Lung (tissue), 11 donors: ENCODE measurements at regions not wholly inside any gene's neighbourhood (a gene's known extent, or its start where the extent isn't known, plus 50 kb on each side); places are given as distances from the start of the nearest gene placed in this dataset.

ENCODE experiments used
- ATAC-seq: fragments of 200-7000 bp; cut with Tn5 transposase; one replicate; pipeline ENCODE4 v1.9.1; 2020; ENCODE audit warnings: moderate number of reproducible peaks; ENCODE audit not compliant: insufficient read depth, low FRiP score
- DNase-seq, 3 donors: peaks; one replicate each; pipeline ENCODE4 v3.0.0-alpha.2; 2013 to 2017
- H3K27ac ChIP-seq, 2 donors: one replicate each; pipeline ENCODE4 v1.5.1; 2013; ENCODE audit warnings: mild to moderate bottlenecking in 2 of 2, moderate library complexity in 2 of 2, control low read depth in 1 of 2, inconsistent platforms in 1 of 2, low read depth in 1 of 2, low read length in 1 of 2
- H3K27me3 ChIP-seq, 3 donors: one replicate each; pipeline ENCODE4 v1.5.1; 2013; ENCODE audit warnings: low read length in 2 of 3; ENCODE audit not compliant: control insufficient read depth in 3 of 3, insufficient read depth in 3 of 3
- H3K36me3 ChIP-seq, 4 donors: one replicate each; pipeline ENCODE4 v1.5.1; 2013; ENCODE audit warnings: low read length in 4 of 4, mild to moderate bottlenecking in 1 of 4, moderate library complexity in 1 of 4; ENCODE audit not compliant: control insufficient read depth in 4 of 4, insufficient read depth in 4 of 4
- H3K4me1 ChIP-seq, 5 donors: one replicate each; pipeline ENCODE4 v1.5.1; 2013; ENCODE audit warnings: low read length in 5 of 5, mild to moderate bottlenecking in 2 of 5, moderate library complexity in 1 of 5; ENCODE audit not compliant: control insufficient read depth in 5 of 5, insufficient read depth in 5 of 5
- H3K4me3 ChIP-seq: one replicate; pipeline ENCODE4 v1.5.1; 2013; ENCODE audit warnings: mild to moderate bottlenecking, control low read depth, moderate library complexity
- H3K9ac ChIP-seq, 2 donors: one replicate each; pipeline ENCODE4 v1.5.1; 2013; ENCODE audit warnings: low read length in 2 of 2, control low read depth in 1 of 2; ENCODE audit not compliant: insufficient read depth in 1 of 2
- H3K9me3 ChIP-seq, 4 donors: one replicate each; pipeline ENCODE4 v1.5.1; 2013; ENCODE audit warnings: low read length in 3 of 4, mild to moderate bottlenecking in 1 of 4, moderate library complexity in 1 of 4; ENCODE audit not compliant: control insufficient read depth in 4 of 4, insufficient read depth in 3 of 4
- WGBS, 2 donors: extraction: QIAGEN DNeasy Blood & Tissue Kit; methylation state at CpG; one replicate each; pipeline ENCODE4 v1.1.7; 2013; 5-methylcytosine and 5-hydroxymethylcytosine counted together
- TF ChIP-seq, protein P1 (sequence below): IDR thresholded peaks from 2 replicates; pipeline ENCODE4 v1.5.1; 2012; ENCODE audit warnings: mild to moderate bottlenecking; ENCODE audit errors: control extremely low read depth, extremely low read depth
- donor health status: control.
- donor health status: control.
- donor health status: Bipolar disorder and iron deficiency.
- donor health status: healthy.
- donor health status: DM: yes; HTN: yes; CAD: no.

DNA sequence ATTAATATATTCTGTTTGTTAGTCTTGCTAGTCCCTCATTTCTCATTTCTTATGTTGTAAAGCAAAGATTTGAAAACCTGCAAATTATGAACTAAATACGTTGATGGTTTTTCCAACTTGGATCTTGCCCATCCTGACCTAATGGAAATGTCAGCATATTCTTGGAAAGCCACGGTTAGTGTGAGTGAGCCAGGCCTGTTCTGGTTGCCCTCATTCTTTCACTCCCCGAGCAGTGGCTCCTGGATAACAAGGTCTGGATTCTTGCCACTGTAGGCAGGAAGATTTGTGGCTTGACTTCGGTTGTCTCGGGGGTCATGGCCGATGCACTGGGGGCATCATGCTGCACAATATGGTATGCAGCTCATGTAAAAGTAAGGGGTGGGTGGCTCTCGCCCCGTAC is 359.1 kb downstream of the MEIS1 start:
- no peak for ATAC-seq
- Histone ChIP-seq H3K4me3 (no peak overlapping the region), H3K36me3 (no peaks in the 10 kb centered on the region), H3K27me3 (no peaks in the 10 kb centered on the region), H3K9me3 (no peaks in the 10 kb centered on the region), H3K27ac (no peak overlapping the region), H3K4me1 (peaks cover 0 to 12% (median 0%) of the 10 kb centered on the region in 5 donors), H3K9ac (no peak overlapping the region)
- TF ChIP-seq, protein P1, sequence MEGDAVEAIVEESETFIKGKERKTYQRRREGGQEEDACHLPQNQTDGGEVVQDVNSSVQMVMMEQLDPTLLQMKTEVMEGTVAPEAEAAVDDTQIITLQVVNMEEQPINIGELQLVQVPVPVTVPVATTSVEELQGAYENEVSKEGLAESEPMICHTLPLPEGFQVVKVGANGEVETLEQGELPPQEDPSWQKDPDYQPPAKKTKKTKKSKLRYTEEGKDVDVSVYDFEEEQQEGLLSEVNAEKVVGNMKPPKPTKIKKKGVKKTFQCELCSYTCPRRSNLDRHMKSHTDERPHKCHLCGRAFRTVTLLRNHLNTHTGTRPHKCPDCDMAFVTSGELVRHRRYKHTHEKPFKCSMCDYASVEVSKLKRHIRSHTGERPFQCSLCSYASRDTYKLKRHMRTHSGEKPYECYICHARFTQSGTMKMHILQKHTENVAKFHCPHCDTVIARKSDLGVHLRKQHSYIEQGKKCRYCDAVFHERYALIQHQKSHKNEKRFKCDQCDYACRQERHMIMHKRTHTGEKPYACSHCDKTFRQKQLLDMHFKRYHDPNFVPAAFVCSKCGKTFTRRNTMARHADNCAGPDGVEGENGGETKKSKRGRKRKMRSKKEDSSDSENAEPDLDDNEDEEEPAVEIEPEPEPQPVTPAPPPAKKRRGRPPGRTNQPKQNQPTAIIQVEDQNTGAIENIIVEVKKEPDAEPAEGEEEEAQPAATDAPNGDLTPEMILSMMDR, result no peak
- WGBS, 2 donors, result 70 to 80% methylated on average over 8 of the region's 8 CpGs
- no peak for DNase-seq

DNA sequence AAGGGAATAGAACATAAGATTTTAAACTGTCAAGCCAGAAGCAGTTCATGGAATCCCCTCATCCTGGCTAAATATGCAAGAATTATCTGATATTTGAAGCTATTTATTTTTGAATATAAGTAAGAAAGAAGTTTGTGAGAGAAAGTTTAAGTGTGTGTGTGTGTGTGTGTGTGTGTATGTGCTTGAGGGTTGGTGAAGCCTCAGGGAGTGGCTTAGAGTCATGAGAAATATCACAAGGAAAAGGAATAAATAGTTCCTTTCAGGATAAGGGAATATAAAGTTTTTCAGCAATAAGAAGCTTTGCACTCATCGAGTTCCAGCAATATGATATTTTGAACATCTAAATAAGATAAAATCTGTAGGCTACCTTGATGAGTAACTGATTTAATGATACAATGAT is 359.6 kb downstream of the MEIS1 start:
- Histone ChIP-seq H3K4me1 (peaks cover 0 to 12% (median 0%) of the 10 kb centered on the region in 5 donors), H3K27me3 (no peaks in the 10 kb centered on the region), H3K9me3 (no peaks in the 10 kb centered on the region), H3K36me3 (no peaks in the 10 kb centered on the region), H3K27ac (no peak overlapping the region), H3K9ac (no peak overlapping the region), H3K4me3 (no peak overlapping the region)
- TF ChIP-seq, protein P1, result no peak
- WGBS, 2 donors, result 79 to 88% methylated on average over 1 of the region's 1 CpG
- DNase-seq (no peak), ATAC-seq (no peak)

DNA sequence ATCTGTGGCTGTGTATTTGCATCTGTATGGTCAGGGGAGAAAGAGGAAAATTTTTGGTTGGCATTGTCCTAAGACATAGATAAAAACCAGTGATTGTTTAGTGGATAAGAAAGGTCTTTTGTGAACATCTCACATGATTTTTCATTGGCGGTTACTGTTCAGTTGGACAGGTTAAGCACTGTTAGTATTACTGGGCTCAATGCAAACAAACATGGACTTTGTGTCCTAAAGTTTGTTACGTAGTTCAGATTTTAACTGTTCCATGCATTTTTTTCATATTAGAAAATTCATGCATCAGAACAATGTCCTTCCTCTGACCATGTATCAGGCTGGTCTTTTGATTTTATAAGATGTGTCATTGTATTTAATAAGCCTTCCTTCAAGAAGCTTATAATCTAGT is 368.0 kb downstream of the MEIS1 start:
- Histone ChIP-seq H3K9me3 (no peaks in the 10 kb centered on the region), H3K9ac (no peak overlapping the region), H3K27me3 (no peaks in the 10 kb centered on the region), H3K4me3 (no peak overlapping the region), H3K27ac (no peak overlapping the region), H3K4me1 (peaks cover 0 to 21% (median 8%) of the 10 kb centered on the region in 5 donors), H3K36me3 (no peaks in the 10 kb centered on the region)
- DNase-seq (no peak), ATAC-seq (no peak)
- TF ChIP-seq, protein P1, result no peak
- WGBS, 2 donors, result 92 to 97% methylated on average over 2 of the region's 2 CpGs

DNA sequence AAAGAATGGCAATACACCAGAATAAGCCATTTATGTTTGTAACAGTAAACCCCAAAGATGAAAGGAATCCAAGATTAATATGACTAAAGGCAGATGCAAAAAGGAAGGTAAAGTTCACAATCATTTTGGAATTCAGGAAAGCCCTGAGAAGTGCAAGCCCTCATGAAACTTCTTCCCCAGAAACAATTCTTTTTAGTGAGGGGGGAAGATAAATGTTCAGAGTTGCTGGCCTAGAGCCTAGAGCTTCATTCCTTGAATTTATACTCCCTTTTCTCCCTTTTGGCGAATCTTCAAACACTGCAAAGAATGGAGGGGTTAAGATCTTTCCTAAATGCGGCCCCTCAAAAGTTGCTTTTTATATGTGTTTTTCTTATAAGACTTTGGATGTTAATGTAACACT is 368.8 kb downstream of the MEIS1 start:
- Histone ChIP-seq H3K9ac (no peak overlapping the region), H3K27ac (no peak overlapping the region), H3K4me3 (no peak overlapping the region), H3K9me3 (no peaks in the 10 kb centered on the region), H3K36me3 (no peaks in the 10 kb centered on the region), H3K27me3 (no peaks in the 10 kb centered on the region), H3K4me1 (peaks cover 0 to 27% (median 8%) of the 10 kb centered on the region in 5 donors)
- TF ChIP-seq, protein P1, result no peak
- WGBS, 2 donors, result 72 to 73% methylated on average over 2 of the region's 2 CpGs
- ATAC-seq (no peak), DNase-seq (peak; percentile 37 to 86 (median 80))
